Uterus (tissue), 2 donors: ENCODE measurements at regions not wholly inside any gene's neighbourhood (a gene's known extent, or its start where the extent isn't known, plus 50 kb on each side); places are given as distances from the start of the nearest gene placed in this dataset.

Experiments used
- CTCF ChIP-seq, 4 experiments: fragments of 200-600 bp in 2 of 4; fragments of 450-650 bp in 2 of 4; sonication (generic) in 2 of 4; IDR thresholded peaks; one replicate each; pipeline ENCODE4 v1.5.1; 2016 to 2019; ENCODE audit warnings: antibody characterized with exemption in 4 of 4, mild to moderate bottlenecking in 2 of 4, moderate library complexity in 1 of 4
- POLR2A ChIP-seq, 2 donors: fragments of 450-650 bp; IDR thresholded peaks; one replicate each; pipeline ENCODE4 v1.6.1; 2016; ENCODE audit warnings: antibody characterized with exemption in 2 of 2, mild to moderate bottlenecking in 1 of 2, moderate library complexity in 1 of 2

GRCh38 chr2:6294791-6295190 lies 570.9 kb downstream of the CMPK2 start:
- no peak for TF ChIP-seq CTCF (IDR thresholded peaks at IDR 0.05)
- TF ChIP-seq POLR2A (IDR thresholded peaks at IDR 0.05), result no peak
